ENCODE measurements at regions not wholly inside any gene's neighbourhood (a gene's known extent, or its start where the extent isn't known, plus 50 kb on each side); places are given as distances from the start of the nearest gene placed in this dataset.

DNA sequence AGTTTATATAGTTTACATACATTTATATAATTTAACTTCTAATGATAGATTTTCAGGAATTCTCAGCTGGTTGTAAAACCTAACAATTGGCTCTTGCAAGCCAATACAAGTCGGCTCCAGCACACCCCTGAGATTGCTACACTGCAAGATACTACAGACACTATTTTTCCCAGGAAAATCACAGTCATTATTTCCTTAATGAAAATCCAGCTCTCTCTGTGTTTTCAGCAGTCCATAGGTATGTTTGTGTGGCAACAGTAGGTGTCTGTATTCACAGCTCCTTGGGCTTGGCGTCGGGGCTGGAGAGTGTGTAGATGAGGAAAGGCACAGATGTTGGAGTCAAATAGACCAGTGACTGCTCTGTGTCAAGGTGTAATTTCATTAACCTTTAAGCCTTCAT is 78.7 kb upstream of the SPTBN1 start:
- Histone ChIP-seq H3K4me1 (peaks cover 7% of the 10 kb centered on the region), H3K4me3 (no peak overlapping the region), H3K27me3 (no peaks in the 10 kb centered on the region), H3K36me3 (no peaks in the 10 kb centered on the region), H3K27ac (no peak overlapping the region), H3K9me3 (no peaks in the 10 kb centered on the region)
- DNase-seq (ENCODE audit: low spot score in 2 of 2) = no peak
- 90% methylated on average over 3 of the region's 3 CpGs for WGBS
- TF ChIP-seq POLR2A (IDR thresholded peaks at IDR 0.05) = no peak
- TF ChIP-seq EP300 (IDR thresholded peaks at IDR 0.05) = no peak
- TF ChIP-seq, protein P1, sequence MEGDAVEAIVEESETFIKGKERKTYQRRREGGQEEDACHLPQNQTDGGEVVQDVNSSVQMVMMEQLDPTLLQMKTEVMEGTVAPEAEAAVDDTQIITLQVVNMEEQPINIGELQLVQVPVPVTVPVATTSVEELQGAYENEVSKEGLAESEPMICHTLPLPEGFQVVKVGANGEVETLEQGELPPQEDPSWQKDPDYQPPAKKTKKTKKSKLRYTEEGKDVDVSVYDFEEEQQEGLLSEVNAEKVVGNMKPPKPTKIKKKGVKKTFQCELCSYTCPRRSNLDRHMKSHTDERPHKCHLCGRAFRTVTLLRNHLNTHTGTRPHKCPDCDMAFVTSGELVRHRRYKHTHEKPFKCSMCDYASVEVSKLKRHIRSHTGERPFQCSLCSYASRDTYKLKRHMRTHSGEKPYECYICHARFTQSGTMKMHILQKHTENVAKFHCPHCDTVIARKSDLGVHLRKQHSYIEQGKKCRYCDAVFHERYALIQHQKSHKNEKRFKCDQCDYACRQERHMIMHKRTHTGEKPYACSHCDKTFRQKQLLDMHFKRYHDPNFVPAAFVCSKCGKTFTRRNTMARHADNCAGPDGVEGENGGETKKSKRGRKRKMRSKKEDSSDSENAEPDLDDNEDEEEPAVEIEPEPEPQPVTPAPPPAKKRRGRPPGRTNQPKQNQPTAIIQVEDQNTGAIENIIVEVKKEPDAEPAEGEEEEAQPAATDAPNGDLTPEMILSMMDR (IDR thresholded peaks at IDR 0.05) = no peak
- TF ChIP-seq POLR2AphosphoS5 (IDR thresholded peaks at IDR 0.05) = no peak

DNA sequence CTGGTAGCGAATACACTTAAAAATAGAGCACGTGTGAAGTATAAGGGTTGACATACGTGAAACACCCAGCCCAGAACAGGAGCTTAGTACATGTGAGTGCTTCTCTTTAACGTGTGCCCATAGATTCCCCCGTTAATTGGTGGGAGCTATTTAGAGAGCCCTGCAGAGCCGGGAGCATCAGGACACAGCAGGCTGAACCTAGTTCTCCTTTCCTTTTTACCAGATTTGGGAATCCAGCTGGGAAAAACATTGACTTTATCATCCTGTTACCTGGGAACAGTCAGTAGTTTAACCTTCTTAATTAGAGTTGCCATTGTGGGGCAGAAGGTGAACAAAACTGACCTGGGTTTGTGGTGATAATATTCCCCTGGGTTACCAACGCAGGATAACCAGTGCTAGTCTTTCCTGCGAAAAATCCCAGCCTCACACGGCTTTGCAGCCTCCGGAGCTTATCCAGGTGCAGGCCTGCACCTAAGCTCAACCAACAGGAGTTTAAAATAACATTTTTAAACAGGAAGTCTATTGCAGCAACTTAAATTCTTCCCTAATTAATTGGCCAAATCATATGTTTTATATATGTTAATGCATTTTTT is 78.1 kb upstream of the SPTBN1 start:
- Histone ChIP-seq H3K27me3 (no peaks in the 10 kb centered on the region), H3K4me1 (peaks cover 5% of the 10 kb centered on the region), H3K27ac (no peak overlapping the region), H3K9me3 (no peaks in the 10 kb centered on the region), H3K4me3 (no peak overlapping the region), H3K36me3 (no peaks in the 10 kb centered on the region)
- no peak for DNase-seq (ENCODE audit: low spot score in 2 of 2)
- TF ChIP-seq, protein P1 (IDR thresholded peaks at IDR 0.05) = no peak
- TF ChIP-seq POLR2A (IDR thresholded peaks at IDR 0.05) = no peak
- no peak for TF ChIP-seq EP300 (IDR thresholded peaks at IDR 0.05)
- no peak for TF ChIP-seq POLR2AphosphoS5 (IDR thresholded peaks at IDR 0.05)
- 78% methylated on average over 10 of the region's 10 CpGs for WGBS

DNA sequence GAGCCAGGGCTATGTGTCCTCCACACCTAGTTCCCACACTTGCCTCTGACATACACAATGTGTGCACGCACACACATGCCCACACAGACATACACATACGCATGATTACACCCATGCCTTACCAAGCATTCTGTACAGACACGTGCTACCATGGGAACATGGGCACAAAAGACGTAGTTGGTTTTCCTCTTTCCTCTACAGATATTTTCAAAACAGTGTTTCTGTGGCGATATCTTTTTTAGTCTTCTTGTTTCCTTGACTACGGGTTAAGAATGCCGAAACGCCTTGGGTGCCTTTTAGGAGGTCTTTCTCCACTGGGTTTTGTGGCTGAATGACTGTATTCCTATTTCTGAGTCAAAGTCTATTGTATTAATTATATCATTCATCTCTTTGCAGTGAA is 75.5 kb upstream of the SPTBN1 start:
- no peaks in the 10 kb centered on the region for H3K27me3 ChIP-seq
- no peak overlapping the region for H3K27ac ChIP-seq
- DNase-seq (ENCODE audit: low spot score in 2 of 2) = no peak
- no peaks in the 10 kb centered on the region for H3K9me3 ChIP-seq
- peaks cover 5% of the 10 kb centered on the region for H3K4me1 ChIP-seq
- H3K4me3 ChIP-seq = no peak overlapping the region
- TF ChIP-seq, protein P1 (IDR thresholded peaks at IDR 0.05) = no peak
- TF ChIP-seq POLR2AphosphoS5 (IDR thresholded peaks at IDR 0.05) (no peak), POLR2A (IDR thresholded peaks at IDR 0.05) (no peak), EP300 (IDR thresholded peaks at IDR 0.05) (no peak)
- no peaks in the 10 kb centered on the region for H3K36me3 ChIP-seq
- WGBS = 63% methylated on average over 8 of the region's 8 CpGs

DNA sequence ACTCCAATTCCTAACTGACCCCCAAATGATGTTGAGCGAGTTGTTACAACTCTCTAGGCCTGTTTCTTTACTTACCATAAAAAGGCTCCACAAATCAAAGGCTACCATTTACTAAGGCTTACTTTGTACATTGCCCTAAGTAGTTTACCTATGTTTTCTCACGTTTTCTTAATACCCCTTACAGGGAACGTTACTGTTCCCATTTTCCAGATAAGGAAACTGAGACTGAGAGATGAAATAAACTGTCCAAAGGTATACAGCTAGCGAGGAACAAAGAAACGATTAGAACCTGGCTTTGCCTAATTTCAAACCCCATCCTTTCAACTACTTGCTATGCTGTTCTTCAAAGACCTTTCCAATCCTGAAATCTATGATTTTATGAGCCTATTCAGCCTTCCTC is 74.8 kb upstream of the SPTBN1 start:
- H3K4me3 ChIP-seq = no peak overlapping the region
- DNase-seq (ENCODE audit: low spot score in 2 of 2) = no peak
- no peaks in the 10 kb centered on the region for H3K36me3 ChIP-seq
- H3K27ac ChIP-seq = no peak overlapping the region
- no peak for TF ChIP-seq EP300 (IDR thresholded peaks at IDR 0.05)
- TF ChIP-seq, protein P1 (IDR thresholded peaks at IDR 0.05) = no peak
- no peak for TF ChIP-seq POLR2A (IDR thresholded peaks at IDR 0.05)
- no peak for TF ChIP-seq POLR2AphosphoS5 (IDR thresholded peaks at IDR 0.05)
- WGBS = 92% methylated on average over 5 of the region's 5 CpGs
- H3K4me1 ChIP-seq = peaks cover 10% of the 10 kb centered on the region
- no peaks in the 10 kb centered on the region for H3K27me3 ChIP-seq
- H3K9me3 ChIP-seq = no peaks in the 10 kb centered on the region

DNA sequence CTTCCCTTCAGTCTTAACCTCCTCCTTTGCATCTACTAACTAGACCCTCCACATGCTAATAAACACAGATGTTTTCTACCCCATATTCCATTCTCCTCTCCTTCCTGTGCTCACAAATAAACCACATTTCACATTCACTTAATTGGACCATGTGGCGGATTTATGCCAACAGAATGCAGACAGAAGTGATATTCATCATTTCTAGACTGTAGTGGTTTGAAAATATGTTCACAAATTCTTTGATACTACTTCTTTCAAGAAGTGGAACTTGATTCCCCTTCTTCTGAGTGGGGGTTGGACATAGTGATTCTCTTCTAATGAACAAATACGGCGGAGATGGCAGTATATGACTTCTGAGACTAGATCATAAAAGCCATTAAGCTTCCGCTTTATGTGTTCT is 73.5 kb upstream of the SPTBN1 start:
- Histone ChIP-seq H3K27me3 (no peaks in the 10 kb centered on the region), H3K36me3 (no peaks in the 10 kb centered on the region), H3K4me3 (no peak overlapping the region), H3K9me3 (no peaks in the 10 kb centered on the region), H3K4me1 (peaks cover 18% of the 10 kb centered on the region), H3K27ac (no peak overlapping the region)
- 95% methylated on average over 4 of the region's 4 CpGs for WGBS
- no peak for DNase-seq (ENCODE audit: low spot score in 2 of 2)
- no peak for TF ChIP-seq POLR2A (IDR thresholded peaks at IDR 0.05)
- TF ChIP-seq, protein P1 (IDR thresholded peaks at IDR 0.05) = no peak
- no peak for TF ChIP-seq EP300 (IDR thresholded peaks at IDR 0.05)
- no peak for TF ChIP-seq POLR2AphosphoS5 (IDR thresholded peaks at IDR 0.05)

Data from suprapubic skin (tissue), 4 donors.